ENCODE measurements at regions not wholly inside any gene's neighbourhood (a gene's known extent, or its start where the extent isn't known, plus 50 kb on each side); places are given as distances from the start of the nearest gene placed in this dataset.
"Not testable (repeated sequence)": the region's sequence is repeated elsewhere in the genome, so short reads cannot be mapped to it uniquely, and the experiment has no call there.

GRCh38 chr3:174547801-174548435 lies 311.2 kb upstream of the NAALADL2 start:
- no peak overlapping the region for H3K4me3 ChIP-seq (ENCODE audit: low read depth, low read length)
- no peak for DNase-seq (ENCODE audit: low read depth)
- in situ Hi-C loops (cut with HindIII; ENCODE audit: low sequenced_read_pairs): no loop called here
- no peak for TF ChIP-seq CTCF (IDR thresholded peaks at IDR 0.05; ENCODE audit: low read depth, low read length, missing control alignments)

- TF ChIP-seq CTCF (IDR thresholded peaks at IDR 0.05; ENCODE audit: low read depth, low read length, missing control alignments): no peak
- in situ Hi-C loops (cut with HindIII; ENCODE audit: low sequenced_read_pairs): no loop called here
- H3K4me3 ChIP-seq (ENCODE audit: low read depth, low read length): no peak overlapping the region
- DNase-seq (ENCODE audit: low read depth): no peak
Observed at GRCh38 chr3:174548841-174549623, 310.1 kb upstream of the NAALADL2 start.

GRCh38 chr3:174581558-174581957 lies 277.6 kb upstream of the NAALADL2 start:
- DNase-seq (ENCODE audit: low read depth): no peak
- in situ Hi-C loops (cut with HindIII; ENCODE audit: low sequenced_read_pairs): no loop called here
- no peak for TF ChIP-seq CTCF (IDR thresholded peaks at IDR 0.05; ENCODE audit: low read depth, low read length, missing control alignments)
- no peak overlapping the region for H3K4me3 ChIP-seq (ENCODE audit: low read depth, low read length)

- in situ Hi-C loops (cut with HindIII; ENCODE audit: low sequenced_read_pairs): no loop called here
- no peak for TF ChIP-seq CTCF (IDR thresholded peaks at IDR 0.05; ENCODE audit: low read depth, low read length, missing control alignments)
- no peak for DNase-seq (ENCODE audit: low read depth)
- no peak overlapping the region for H3K4me3 ChIP-seq (ENCODE audit: low read depth, low read length)
Observed at GRCh38 chr3:174583396-174583795, 275.7 kb upstream of the NAALADL2 start.

- in situ Hi-C loops (cut with HindIII; ENCODE audit: low sequenced_read_pairs); H3K4me3 ChIP-seq (ENCODE audit: low read depth, low read length); DNase-seq (ENCODE audit: low read depth): not testable (repeated sequence)
Observed at GRCh38 chr3:174587137-174587536, 272.0 kb upstream of the NAALADL2 start.

GRCh38 chr3:174596447-174596982 lies 262.6 kb upstream of the NAALADL2 start:
- no peak for TF ChIP-seq CTCF (IDR thresholded peaks at IDR 0.05; ENCODE audit: low read depth, low read length, missing control alignments)

GRCh38 chr3:174598885-174599439 lies 260.2 kb upstream of the NAALADL2 start:
- in situ Hi-C loops (cut with HindIII; ENCODE audit: low sequenced_read_pairs): no loop called here
- H3K4me3 ChIP-seq (ENCODE audit: low read depth, low read length): no peak overlapping the region
- DNase-seq (ENCODE audit: low read depth): no peak
- no peak for TF ChIP-seq CTCF (IDR thresholded peaks at IDR 0.05; ENCODE audit: low read depth, low read length, missing control alignments)

More at GRCh38 chr3:174596447-174596982, 262.6 kb upstream of the NAALADL2 start:
- in situ Hi-C loops (cut with HindIII; ENCODE audit: low sequenced_read_pairs): no loop called here
- no peak for DNase-seq (ENCODE audit: low read depth)
- H3K4me3 ChIP-seq (ENCODE audit: low read depth, low read length): no peak overlapping the region

All from astrocyte of the cerebellum (primary cell).